HG03457 (cell line): ENCODE measurements at regions not wholly inside any gene's neighbourhood (a gene's known extent, or its start where the extent isn't known, plus 50 kb on each side); places are given as distances from the start of the nearest gene placed in this dataset.
"Not testable (repeated sequence)": the region's sequence is repeated elsewhere in the genome, so short reads cannot be mapped to it uniquely, and the experiment has no call there.

ENCODE experiments used
- ATAC-seq: cut with Tn5 transposase; IDR thresholded peaks from one replicate; pipeline ENCODE4 v1.9.1; 2021; ENCODE audit warnings: moderate number of reproducible peaks; ENCODE audit not compliant: unreplicated experiment

GRCh38 chr6:90463359-90463758, 123.5 kb downstream of the MAP3K7 start:
- ATAC-seq, result peak; percentile 51

DNA sequence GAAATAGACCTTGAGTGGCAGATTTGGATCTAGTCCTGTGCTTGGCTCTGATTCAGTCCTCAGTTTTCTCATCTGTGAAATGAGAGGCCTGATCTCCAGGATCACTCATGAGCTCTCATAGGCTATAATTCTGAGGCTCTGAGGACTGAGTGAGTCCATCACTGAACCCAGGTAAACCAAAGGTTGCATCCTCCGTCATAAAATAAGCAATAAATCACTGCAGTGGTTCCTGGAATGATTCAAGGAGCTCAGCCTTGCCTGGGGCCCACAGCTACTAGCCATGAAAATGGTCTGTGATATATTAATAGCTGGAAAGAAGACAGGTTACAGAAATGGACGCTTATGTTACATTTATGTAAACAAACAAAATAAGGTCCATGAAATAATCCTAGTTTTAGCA, 124.8 kb downstream of the MAP3K7 start:
- no peak for ATAC-seq

DNA sequence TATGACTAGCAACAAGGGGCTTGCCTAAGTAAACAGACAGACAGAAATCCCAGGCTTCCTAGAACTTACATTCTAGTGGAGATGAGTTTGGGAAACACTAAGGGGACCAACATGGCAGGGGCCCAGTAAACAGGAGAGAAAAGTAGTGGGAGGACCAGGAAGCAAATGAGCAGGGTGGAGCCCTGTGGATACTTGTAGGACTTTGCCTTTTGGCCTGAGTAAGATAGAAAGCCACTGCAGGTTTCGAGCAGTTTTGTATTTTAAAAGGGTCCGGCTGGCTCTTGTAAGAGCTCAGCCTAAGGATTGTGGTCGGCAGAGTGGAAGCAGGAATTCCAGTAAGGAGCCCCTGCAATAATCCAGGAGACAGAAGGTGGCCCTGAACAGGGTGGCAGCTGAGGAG, 125.5 kb downstream of the MAP3K7 start:
- no peak for ATAC-seq

DNA sequence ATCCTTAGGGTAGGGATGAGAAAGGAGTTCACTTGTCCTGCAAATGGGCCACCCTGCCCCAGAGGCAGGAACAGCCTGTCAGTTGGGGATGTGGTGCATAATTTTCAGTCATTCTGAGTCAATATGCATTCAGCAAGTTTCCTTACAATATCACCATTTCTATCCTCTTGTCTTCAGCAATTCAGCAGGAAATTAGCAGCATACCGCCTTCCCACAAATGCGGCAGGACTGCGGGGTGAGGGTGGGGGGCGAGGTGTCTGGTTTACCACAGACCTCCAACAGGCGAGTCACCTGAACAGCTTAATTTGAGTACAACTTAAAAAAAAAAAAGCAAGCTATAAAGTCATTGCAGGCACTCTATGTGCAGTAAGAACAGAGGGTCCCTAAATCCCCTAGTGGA, 126.8 kb downstream of the MAP3K7 start:
- no peak for ATAC-seq

DNA sequence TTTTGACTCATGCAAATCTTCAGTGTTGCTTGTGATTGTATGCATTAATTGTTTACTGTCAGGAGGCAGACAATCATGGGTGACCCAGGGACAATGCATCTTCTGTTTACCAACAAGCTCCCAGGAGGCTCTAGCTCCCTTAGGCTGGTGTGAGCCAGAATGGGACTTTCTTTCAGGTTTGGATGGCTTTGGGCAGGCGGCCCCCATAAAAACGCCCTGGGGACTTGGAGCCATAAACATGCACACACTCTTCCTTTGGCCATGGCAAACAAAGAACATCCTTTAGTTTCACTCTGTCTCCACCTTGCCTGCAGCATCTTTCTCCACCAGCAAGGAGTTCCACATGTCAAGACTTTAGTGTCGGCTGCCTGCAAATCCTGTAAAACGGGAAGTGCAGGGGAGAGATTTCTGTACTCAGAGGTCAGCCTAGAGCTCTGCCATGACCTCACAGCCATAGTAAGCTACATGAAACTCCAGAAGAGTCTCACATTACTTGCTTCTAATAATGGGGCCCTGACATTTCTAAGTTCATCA, 127.6 kb downstream of the MAP3K7 start:
- ATAC-seq, result no peak

DNA sequence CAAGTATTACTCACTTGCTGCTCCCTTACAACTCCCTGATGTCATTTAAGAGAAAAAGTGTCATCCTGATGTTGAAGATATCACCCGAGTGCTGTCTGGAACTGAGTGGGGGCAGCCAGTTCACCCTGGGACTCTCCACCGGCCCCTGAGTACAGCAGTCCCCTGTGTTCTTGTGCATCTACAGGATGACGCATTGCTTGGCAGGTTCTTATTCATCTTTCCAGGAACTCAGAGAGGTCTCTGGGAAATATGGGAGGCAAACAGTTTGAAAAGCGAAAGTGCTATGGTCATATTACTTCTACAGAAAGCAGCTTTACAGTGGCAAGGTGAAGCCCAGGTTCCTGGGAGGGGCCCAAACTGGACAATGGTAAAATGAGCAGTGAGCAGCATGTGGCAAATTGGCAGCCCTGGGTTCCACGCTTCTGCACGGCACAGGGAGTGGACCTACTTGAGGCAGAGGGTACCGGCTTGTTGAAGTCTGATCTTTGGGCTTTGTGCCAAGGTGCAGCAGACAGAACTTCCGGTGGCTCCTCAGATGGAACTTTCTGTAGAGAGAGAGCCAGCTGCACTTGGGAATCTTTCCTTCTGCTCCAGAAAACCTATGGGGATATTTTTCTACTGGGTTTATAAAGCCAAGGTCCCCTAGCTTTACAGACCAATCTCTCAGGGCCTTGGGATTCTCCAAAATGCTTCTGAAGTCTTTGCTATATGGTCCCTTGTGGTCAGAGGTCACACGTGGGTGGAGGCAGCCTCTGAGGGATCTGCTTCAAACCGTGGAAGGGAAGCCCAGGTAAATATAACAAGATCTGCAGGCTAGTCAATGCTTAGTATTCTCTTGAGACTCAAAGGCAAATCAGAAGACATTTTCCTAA, 128.3 kb downstream of the MAP3K7 start:
- ATAC-seq, result no peak

DNA sequence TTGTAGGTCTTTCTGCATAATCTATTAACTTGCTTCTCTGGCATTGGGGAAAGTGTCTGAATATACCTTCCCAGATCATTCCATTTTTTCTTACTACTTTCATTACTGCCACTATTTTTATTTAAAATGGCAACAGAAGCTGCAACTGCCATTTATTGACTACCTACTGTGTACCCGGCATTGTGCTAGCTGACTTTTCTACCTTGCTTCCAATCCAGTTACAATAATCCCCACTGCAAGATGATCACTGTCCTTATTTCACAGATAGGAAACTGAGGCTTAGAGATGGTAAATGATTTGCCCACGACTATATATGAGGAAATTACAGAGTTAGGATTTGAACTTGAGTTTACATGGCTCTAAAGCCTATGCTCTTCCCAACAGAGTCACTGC, 129.0 kb downstream of the MAP3K7 start:
- no peak for ATAC-seq

- not testable (repeated sequence) for ATAC-seq
Measured at GRCh38 chr6:90456997-90457866, 129.6 kb downstream of the MAP3K7 start.

- no peak for ATAC-seq
Measured at GRCh38 chr6:90456001-90456400, 130.9 kb downstream of the MAP3K7 start.

DNA sequence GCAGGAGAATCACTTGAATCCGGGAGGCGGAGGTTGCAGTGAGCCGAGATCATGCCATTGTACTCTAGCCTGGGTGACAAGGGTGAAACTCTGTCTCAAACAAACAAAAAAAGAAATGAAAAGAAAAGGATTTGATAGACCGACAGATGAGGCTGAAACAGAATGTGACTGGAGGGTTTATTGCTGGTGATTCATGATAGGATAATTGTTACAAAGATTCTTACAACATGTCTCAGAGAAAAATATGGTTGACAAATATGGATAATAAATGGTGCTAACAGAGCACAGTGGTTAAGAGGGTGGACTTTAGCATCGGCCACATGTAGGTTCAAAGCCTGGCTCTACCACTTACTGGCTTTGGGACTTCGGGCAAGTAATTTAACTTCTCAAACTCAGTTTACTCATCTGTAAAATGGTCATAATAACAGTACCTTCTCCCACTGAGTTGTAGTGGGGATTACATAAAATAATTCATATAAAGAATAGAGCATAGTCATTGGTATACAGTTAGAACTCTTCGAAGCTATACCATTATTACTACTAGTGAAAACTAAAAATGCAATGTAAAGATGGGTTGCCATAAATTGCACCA, 131.9 kb downstream of the MAP3K7 start:
- no peak for ATAC-seq

DNA sequence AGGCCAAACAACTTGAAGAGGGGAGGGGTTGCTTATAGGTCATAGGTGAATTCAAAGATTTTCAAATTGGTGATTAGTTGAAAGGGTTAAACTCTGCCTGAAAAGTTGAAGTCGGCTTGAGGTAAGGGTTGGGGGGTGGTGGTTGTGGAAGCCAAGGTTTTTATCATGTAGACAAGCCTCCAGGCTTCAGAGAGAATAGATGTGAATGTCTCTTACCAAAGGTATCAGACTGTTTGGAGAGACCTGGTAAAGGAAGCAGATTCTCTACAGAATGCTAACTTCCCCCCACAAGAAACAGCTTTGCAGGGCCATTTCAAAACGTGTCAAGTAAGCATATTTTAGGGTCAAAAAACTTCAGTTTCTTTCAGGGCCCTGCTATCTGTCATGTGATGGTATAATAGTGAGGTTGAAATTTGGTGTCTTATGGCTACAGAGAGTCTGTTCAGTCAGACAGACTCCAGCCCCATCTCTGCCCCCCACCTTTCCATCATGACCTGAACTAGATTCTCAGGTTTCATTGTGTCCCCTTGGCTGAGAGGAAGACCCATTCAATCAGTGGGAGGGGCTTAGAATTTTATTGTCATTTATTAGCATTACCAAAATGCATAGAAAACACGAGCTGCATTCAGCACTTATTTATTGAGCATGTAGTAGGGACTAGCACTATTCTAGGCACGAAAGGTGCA, 136.5 kb downstream of the MAP3K7 start:
- ATAC-seq, result no peak

GRCh38 chr6:90449311-90449710, 137.6 kb downstream of the MAP3K7 start:
- no peak for ATAC-seq

DNA sequence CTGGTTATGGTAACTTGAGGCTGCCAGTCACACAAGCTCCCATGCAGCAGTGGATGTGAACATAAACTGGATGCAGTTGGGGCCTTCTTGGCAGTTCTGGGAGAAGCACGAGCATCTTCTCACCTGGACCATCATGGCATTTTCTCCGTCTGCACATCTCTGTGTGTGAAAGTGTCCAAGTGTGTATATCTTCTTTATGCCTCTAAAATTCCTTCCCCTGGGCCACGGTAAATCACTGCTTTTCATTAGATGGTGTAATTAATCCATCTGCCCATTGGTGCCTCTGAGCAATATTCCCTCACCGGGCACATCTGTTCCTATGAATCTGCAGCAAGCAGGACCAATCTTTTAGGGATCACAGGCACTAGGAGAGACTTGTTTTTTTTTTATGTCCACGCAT, 138.0 kb downstream of the MAP3K7 start:
- ATAC-seq, result no peak

- ATAC-seq, result no peak
Measured at GRCh38 chr6:90446164-90446563, 140.7 kb downstream of the MAP3K7 start.

GRCh38 chr6:90445533-90446108, 141.3 kb downstream of the MAP3K7 start:
- ATAC-seq, result no peak

DNA sequence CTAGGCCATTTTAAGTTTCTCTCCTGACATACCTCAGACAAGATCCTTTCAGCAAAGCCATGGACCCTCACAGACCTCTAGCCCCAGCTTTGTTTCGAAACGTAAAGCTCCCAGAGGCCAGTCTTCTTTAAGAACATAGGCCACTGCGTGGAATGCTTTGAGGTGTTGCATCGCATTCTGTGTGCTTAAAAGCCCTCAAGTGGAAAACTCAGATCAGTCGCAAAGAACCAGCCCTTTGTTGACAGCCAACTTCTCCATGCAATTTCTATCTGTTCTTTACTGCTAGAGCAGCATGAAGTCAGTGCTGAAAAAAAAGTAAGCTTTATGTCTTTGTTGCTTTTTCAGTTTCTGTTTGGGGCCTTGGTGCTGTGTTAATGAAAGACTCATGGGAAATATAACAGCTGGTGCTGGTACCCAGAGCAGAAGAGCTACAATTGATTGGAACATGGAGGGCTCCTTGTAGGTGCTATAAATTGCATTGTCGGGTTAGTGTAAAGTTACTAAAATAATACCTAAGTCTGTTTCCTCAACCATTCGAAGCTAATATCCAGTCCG, 142.6 kb downstream of the MAP3K7 start:
- ATAC-seq, result no peak

- no peak for ATAC-seq
Measured at GRCh38 chr6:90442366-90442765, 144.5 kb downstream of the MAP3K7 start.

- no peak for ATAC-seq
Measured at GRCh38 chr6:90440586-90441283, 144.1 kb upstream of the BACH2 start.

GRCh38 chr6:90439586-90439985, 142.9 kb upstream of the BACH2 start:
- no peak for ATAC-seq

GRCh38 chr6:90436403-90436802, 139.8 kb upstream of the BACH2 start:
- no peak for ATAC-seq
